Kidney epithelial cell (primary cell): ENCODE measurements at regions not wholly inside any gene's neighbourhood (a gene's known extent, or its start where the extent isn't known, plus 50 kb on each side); places are given as distances from the start of the nearest gene placed in this dataset.

Source experiments
- DNase-seq: peaks from one replicate; pipeline ENCODE4 v3.0.0-alpha.2; 2010; ENCODE audit warnings: low read depth
- H3K27me3 ChIP-seq: 2 replicates; pipeline ENCODE4 v1.6.0; 2011; ENCODE audit warnings: low read length; ENCODE audit not compliant: control insufficient read depth, insufficient read depth
- H3K36me3 ChIP-seq: 2 replicates; pipeline ENCODE4 v1.5.1; 2011; ENCODE audit warnings: low read length; ENCODE audit not compliant: control insufficient read depth, insufficient read depth
- H3K4me3 ChIP-seq: 2 replicates; pipeline ENCODE4 v1.5.1; 2011; ENCODE audit warnings: low read depth, mild to moderate bottlenecking, control low read depth, low read length
- TF ChIP-seq, protein P1 (sequence below): IDR thresholded peaks from 2 replicates; pipeline ENCODE4 v1.5.1; 2011; ENCODE audit warnings: mild to moderate bottlenecking, moderate library complexity, low read length, control low read depth, inconsistent platforms; ENCODE audit not compliant: insufficient read depth, poor library complexity, severe bottlenecking

DNA sequence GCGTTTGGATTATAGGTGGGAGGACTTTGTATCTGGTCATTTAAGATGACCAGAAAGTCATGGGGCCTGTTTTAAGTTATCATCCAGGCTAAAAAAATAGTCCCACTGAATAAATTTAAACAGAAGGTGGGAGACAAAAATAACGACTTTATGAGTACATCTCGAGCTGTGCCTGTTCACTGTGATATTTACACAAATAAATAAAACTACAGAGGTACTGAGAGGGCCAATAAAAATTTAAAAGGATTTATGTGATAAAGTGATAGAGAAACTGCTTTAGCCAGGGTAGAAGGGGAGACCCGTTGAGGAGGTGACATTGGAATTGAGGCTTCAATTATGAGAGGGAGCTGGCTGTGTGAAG lies 53.4 kb upstream of the PMEPA1 start:
- H3K36me3 ChIP-seq = no peaks in the 10 kb centered on the region
- H3K27me3 ChIP-seq = no peaks in the 10 kb centered on the region
- H3K4me3 ChIP-seq = no peak overlapping the region
- DNase-seq = no peak
- TF ChIP-seq, protein P1, sequence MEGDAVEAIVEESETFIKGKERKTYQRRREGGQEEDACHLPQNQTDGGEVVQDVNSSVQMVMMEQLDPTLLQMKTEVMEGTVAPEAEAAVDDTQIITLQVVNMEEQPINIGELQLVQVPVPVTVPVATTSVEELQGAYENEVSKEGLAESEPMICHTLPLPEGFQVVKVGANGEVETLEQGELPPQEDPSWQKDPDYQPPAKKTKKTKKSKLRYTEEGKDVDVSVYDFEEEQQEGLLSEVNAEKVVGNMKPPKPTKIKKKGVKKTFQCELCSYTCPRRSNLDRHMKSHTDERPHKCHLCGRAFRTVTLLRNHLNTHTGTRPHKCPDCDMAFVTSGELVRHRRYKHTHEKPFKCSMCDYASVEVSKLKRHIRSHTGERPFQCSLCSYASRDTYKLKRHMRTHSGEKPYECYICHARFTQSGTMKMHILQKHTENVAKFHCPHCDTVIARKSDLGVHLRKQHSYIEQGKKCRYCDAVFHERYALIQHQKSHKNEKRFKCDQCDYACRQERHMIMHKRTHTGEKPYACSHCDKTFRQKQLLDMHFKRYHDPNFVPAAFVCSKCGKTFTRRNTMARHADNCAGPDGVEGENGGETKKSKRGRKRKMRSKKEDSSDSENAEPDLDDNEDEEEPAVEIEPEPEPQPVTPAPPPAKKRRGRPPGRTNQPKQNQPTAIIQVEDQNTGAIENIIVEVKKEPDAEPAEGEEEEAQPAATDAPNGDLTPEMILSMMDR = no peak

GRCh38 chr20:57762531-57763234 lies 52.9 kb upstream of the PMEPA1 start:
- Histone ChIP-seq H3K27me3 (no peaks in the 10 kb centered on the region), H3K36me3 (no peaks in the 10 kb centered on the region), H3K4me3 (no peak overlapping the region)
- TF ChIP-seq, protein P1 = no peak
- no peak for DNase-seq

DNA sequence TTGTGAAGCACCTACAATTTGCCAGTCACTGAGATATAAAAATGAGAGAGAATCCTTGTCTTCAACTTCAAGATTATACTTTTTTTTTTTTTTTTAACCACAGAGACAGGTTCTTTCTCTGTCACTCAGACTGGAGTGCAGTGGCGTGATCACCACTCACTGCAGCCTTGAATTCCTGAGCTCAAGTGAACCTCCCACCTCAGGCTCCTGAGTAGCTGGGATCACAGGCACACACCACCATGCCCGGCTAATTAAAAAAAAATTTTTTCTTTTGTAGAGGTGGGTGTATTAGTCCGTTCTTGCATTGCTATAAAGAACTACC lies 51.6 kb upstream of the PMEPA1 start:
- TF ChIP-seq, protein P1 = no peak
- DNase-seq = no peak
- no peak overlapping the region for H3K4me3 ChIP-seq

GRCh38 chr20:57760698-57761412 lies 51.0 kb upstream of the PMEPA1 start:
- TF ChIP-seq, protein P1 = no peak
- no peak overlapping the region for H3K4me3 ChIP-seq
- DNase-seq = no peak
- no peaks in the 10 kb centered on the region for H3K36me3 ChIP-seq
- H3K27me3 ChIP-seq = no peaks in the 10 kb centered on the region

More for the DNA sequence above, 51.6 kb upstream of the PMEPA1 start:
- no peaks in the 10 kb centered on the region for H3K27me3 ChIP-seq
- H3K36me3 ChIP-seq = no peaks in the 10 kb centered on the region

DNA sequence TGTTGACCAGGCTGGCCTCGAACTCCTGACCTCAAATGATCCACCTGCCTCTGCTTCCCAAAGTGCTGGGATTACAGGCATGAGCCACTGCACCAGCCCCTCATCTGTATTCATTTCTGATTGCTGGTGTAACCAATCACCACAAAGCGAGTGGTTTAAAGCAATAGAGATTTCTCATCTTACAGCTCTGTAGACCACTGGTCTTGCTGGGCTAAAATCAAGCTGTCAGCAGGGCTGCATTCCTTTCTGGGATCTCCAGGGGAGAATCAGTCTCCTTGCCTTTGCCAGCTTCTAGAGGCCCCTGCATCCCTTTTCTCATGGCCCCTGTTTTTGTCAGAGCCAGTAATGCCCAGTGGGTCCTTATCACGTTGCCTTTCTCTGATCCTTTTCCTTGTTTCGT lies 49.9 kb upstream of the PMEPA1 start:
- H3K4me3 ChIP-seq = no peak overlapping the region
- TF ChIP-seq, protein P1 = no peak
- no peaks in the 10 kb centered on the region for H3K27me3 ChIP-seq
- DNase-seq = no peak
- H3K36me3 ChIP-seq = no peaks in the 10 kb centered on the region
